ENCODE measurements at regions not wholly inside any gene's neighbourhood (a gene's known extent, or its start where the extent isn't known, plus 50 kb on each side); places are given as distances from the start of the nearest gene placed in this dataset.

DNA sequence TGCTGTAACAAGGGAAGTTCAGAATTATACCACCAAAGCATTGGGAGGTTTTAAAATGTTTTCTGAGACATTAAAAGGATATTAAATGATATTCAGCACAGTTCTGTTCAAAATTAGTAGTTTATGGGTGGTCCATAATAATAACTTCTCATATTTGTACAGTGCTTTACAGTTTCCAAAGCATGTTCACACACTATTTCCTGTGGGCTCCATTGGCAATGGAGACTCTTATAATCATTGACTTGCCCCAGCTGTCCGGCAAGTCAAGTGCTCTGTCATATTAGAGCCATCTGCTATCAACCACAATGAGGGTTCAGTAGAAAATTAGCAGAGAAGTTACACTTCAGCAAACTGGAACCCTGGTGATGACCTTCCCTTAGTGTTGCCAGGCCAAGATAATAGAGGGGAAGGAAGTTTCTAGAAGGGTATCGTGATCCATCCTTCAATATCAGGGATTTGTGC, 526.6 kb upstream of the CCDC196 start:
- TF ChIP-seq SPI1 (IDR thresholded peaks at IDR 0.05; ENCODE audit: low read depth, low read length), result no peak
- no peak for TF ChIP-seq POLR2A (IDR thresholded peaks at IDR 0.05; ENCODE audit: low read depth, low read length)
- TF ChIP-seq TAF1 (IDR thresholded peaks at IDR 0.05; ENCODE audit: low read depth, low read length), result no peak
- no peak for TF ChIP-seq POU2F2 (IDR thresholded peaks at IDR 0.05; ENCODE audit: low read depth, low read length)

Measured in GM12891 (cell line).